GM12874 (cell line): ENCODE measurements at regions not wholly inside any gene's neighbourhood (a gene's known extent, or its start where the extent isn't known, plus 50 kb on each side); places are given as distances from the start of the nearest gene placed in this dataset.

Experiments used
- CTCF ChIP-seq: IDR thresholded peaks from 2 replicates; pipeline ENCODE4 v1.5.1; 2011; ENCODE audit warnings: low read depth, mild to moderate bottlenecking, control low read depth, low read length, moderate library complexity; ENCODE audit not compliant: insufficient read depth

- no peak for TF ChIP-seq CTCF
Measured at GRCh38 chr12:111108726-111109125, 188.3 kb upstream of the MYL2 start.

- no peak for TF ChIP-seq CTCF
Measured at GRCh38 chr12:111107392-111108178, 187.2 kb upstream of the MYL2 start.

GRCh38 chr12:111105294-111105693 lies 184.9 kb upstream of the MYL2 start:
- TF ChIP-seq CTCF, result no peak

GRCh38 chr12:111103583-111103982 lies 183.2 kb upstream of the MYL2 start:
- no peak for TF ChIP-seq CTCF

GRCh38 chr12:111102102-111102739 lies 181.8 kb upstream of the MYL2 start:
- TF ChIP-seq CTCF, result no peak

GRCh38 chr12:111101003-111101402 lies 180.6 kb upstream of the MYL2 start:
- no peak for TF ChIP-seq CTCF

- TF ChIP-seq CTCF, result no peak
Measured at GRCh38 chr12:111100554-111100953, 180.2 kb upstream of the MYL2 start.
